ENCODE measurements at regions not wholly inside any gene's neighbourhood (a gene's known extent, or its start where the extent isn't known, plus 50 kb on each side); places are given as distances from the start of the nearest gene placed in this dataset.

- no peak for TF ChIP-seq CTCF (tag by site-specific recombination; IDR thresholded peaks at IDR 0.05)
- no peak for TF ChIP-seq REPIN1 (tag by site-specific recombination; IDR thresholded peaks at IDR 0.05; ENCODE audit: low read depth)
- no peak for TF ChIP-seq ZNF24 (tag by site-specific recombination; IDR thresholded peaks at IDR 0.05)
- TF ChIP-seq, protein P1, sequence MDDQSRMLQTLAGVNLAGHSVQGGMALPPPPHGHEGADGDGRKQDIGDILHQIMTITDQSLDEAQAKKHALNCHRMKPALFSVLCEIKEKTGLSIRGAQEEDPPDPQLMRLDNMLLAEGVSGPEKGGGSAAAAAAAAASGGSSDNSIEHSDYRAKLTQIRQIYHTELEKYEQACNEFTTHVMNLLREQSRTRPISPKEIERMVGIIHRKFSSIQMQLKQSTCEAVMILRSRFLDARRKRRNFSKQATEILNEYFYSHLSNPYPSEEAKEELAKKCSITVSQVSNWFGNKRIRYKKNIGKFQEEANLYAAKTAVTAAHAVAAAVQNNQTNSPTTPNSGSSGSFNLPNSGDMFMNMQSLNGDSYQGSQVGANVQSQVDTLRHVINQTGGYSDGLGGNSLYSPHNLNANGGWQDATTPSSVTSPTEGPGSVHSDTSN (CRISPR knock-in tag; IDR thresholded peaks at IDR 0.05) = no peak
Observed at GRCh38 chr20:58586565-58587093, 64.5 kb upstream of the STX16 start.

Measured in HEK293 (cell line).